ENCODE measurements at regions not wholly inside any gene's neighbourhood (a gene's known extent, or its start where the extent isn't known, plus 50 kb on each side); places are given as distances from the start of the nearest gene placed in this dataset.
"Not testable (repeated sequence)": the region's sequence is repeated elsewhere in the genome, so short reads cannot be mapped to it uniquely, and the experiment has no call there.

- TF ChIP-seq, protein P1, sequence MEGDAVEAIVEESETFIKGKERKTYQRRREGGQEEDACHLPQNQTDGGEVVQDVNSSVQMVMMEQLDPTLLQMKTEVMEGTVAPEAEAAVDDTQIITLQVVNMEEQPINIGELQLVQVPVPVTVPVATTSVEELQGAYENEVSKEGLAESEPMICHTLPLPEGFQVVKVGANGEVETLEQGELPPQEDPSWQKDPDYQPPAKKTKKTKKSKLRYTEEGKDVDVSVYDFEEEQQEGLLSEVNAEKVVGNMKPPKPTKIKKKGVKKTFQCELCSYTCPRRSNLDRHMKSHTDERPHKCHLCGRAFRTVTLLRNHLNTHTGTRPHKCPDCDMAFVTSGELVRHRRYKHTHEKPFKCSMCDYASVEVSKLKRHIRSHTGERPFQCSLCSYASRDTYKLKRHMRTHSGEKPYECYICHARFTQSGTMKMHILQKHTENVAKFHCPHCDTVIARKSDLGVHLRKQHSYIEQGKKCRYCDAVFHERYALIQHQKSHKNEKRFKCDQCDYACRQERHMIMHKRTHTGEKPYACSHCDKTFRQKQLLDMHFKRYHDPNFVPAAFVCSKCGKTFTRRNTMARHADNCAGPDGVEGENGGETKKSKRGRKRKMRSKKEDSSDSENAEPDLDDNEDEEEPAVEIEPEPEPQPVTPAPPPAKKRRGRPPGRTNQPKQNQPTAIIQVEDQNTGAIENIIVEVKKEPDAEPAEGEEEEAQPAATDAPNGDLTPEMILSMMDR (IDR thresholded peaks at IDR 0.05; ENCODE audit: insufficient read depth, low read length, missing control alignments), result no peak
- ChIA-PET POLR2A (no interaction called here), CTCF (no interaction called here)
- no peak for DNase-seq (ENCODE audit: low read depth, low spot score)
- no peak overlapping the region for H3K4me3 ChIP-seq (ENCODE audit: low read depth, low read length)
Observed at GRCh38 chr16:9665851-9666271, 516.4 kb downstream of the GRIN2A start.

DNA sequence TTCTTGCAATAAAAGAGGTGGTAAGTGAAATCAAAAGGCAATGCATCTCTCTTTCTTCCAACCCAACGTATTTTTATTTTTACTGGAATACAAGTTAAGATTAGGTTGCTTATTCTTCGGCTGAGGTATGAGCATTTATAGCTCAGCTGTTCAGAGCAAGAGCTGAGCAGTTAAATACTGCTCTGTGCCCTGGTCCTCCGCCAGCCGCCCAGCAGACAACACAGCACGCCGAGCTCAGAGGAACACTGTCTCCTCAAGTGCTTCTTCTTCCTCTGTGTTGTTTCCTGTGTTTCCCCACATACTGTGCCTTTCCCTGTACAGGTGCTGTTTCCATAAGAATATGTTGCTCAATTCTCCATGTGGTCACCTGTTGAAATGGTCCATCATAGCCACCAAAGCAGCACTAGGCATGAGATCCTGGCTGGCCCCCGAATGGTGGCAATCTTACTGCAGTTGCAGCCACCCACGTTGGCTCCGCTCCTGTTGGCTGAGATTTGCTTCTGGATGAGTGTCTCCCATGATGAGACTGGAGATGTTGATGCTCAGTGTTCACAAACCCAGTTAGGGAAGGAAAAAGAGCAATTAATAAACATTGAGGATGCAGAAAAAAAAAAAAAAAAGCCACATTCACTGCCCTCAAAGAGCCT, 515.3 kb downstream of the GRIN2A start:
- DNase-seq (ENCODE audit: low read depth, low spot score), result no peak
- ChIA-PET POLR2A (no interaction called here), CTCF (no interaction called here)
- no peak overlapping the region for H3K4me3 ChIP-seq (ENCODE audit: low read depth, low read length)
- TF ChIP-seq, protein P1 (IDR thresholded peaks at IDR 0.05; ENCODE audit: insufficient read depth, low read length, missing control alignments), result no peak

- ChIA-PET CTCF (no interaction called here), POLR2A (no interaction called here)
- DNase-seq (ENCODE audit: low read depth, low spot score), result no peak
- no peak overlapping the region for H3K4me3 ChIP-seq (ENCODE audit: low read depth, low read length)
- TF ChIP-seq, protein P1 (IDR thresholded peaks at IDR 0.05; ENCODE audit: insufficient read depth, low read length, missing control alignments), result no peak
Observed at GRCh38 chr16:9670033-9670432, 512.2 kb downstream of the GRIN2A start.

- POLR2A ChIA-PET; CTCF ChIA-PET; DNase-seq (ENCODE audit: low read depth, low spot score); H3K4me3 ChIP-seq (ENCODE audit: low read depth, low read length): not testable (repeated sequence)
Observed at GRCh38 chr16:9670616-9671015, 511.6 kb downstream of the GRIN2A start.

GRCh38 chr16:9676560-9677300, 505.5 kb downstream of the GRIN2A start:
- POLR2A ChIA-PET; DNase-seq (ENCODE audit: low read depth, low spot score); H3K4me3 ChIP-seq (ENCODE audit: low read depth, low read length); CTCF ChIA-PET: not testable (repeated sequence)

DNA sequence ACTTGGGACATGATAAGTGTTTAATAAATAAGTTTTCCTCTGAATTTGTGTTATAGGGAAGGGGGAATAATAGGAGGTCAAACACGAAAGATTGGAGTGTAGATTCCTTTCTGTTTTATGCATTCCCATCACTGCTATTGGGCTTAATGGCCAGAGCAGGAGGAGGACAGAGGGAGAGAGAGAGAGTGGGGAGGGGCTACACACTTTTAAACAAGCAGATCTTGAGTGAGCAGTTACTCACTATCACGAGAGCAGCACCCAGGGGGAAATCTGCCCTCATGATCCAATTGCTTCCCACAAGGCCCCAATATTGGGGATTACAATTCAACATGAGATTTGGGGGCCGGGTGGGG, 505.0 kb downstream of the GRIN2A start:
- TF ChIP-seq, protein P1 (IDR thresholded peaks at IDR 0.05; ENCODE audit: insufficient read depth, low read length, missing control alignments), result no peak
- no peak overlapping the region for H3K4me3 ChIP-seq (ENCODE audit: low read depth, low read length)
- POLR2A ChIA-PET, result no interaction called here
- CTCF ChIA-PET, result no interaction called here
- DNase-seq (ENCODE audit: low read depth, low spot score), result no peak

- ChIA-PET POLR2A (no interaction called here), CTCF (interaction anchor here (0.8 kb wide), 1 partner anchor 18 kb away, joined by 3 read pairs; no protein-coding TSS in a partner anchor)
- DNase-seq (ENCODE audit: low read depth, low spot score), result no peak
- TF ChIP-seq, protein P1 (IDR thresholded peaks at IDR 0.05; ENCODE audit: insufficient read depth, low read length, missing control alignments), result no peak
- no peak overlapping the region for H3K4me3 ChIP-seq (ENCODE audit: low read depth, low read length)
Observed at GRCh38 chr16:9679213-9679767, 502.9 kb downstream of the GRIN2A start.

Measured in AG04449 (cell line).